ENCODE measurements at regions not wholly inside any gene's neighbourhood (a gene's known extent, or its start where the extent isn't known, plus 50 kb on each side); places are given as distances from the start of the nearest gene placed in this dataset.
"Not testable (repeated sequence)": the region's sequence is repeated elsewhere in the genome, so short reads cannot be mapped to it uniquely, and the experiment has no call there.

DNA sequence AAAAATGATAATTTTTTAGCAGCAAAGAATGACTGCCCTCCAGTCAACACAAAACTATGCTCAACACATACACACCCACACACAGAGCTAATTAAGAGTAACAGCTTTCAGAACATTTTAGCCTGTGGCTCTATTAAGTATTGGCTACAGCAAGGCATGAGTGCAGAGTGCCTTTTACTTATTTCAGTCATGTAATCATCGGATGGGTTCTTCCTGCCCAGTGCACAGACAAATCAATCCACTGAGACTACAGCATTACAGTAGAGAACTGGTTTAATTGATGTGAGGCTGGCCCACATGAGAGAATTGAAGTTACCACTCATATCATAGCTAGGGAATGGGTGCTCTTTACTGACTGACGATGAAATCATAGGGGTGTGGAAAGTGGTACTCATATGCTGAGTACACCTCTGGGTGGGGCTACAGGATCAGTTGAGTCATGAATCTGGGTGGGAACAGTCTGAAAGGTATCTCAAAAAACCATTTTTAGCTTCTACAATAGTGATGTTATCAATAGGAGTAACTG, 241.0 kb downstream of the FSIP2 start:
- in situ Hi-C loops (cut with HindIII; ENCODE audit: low sequenced_read_pairs): no loop called here
- H3K4me3 ChIP-seq (ENCODE audit: low read depth, low read length): no peak overlapping the region
- DNase-seq (ENCODE audit: low read depth): no peak
- TF ChIP-seq CTCF (IDR thresholded peaks at IDR 0.05; ENCODE audit: low read depth, low read length, missing control alignments): no peak

GRCh38 chr2:185980944-185981343, 242.3 kb downstream of the FSIP2 start:
- no peak for DNase-seq (ENCODE audit: low read depth)
- H3K4me3 ChIP-seq (ENCODE audit: low read depth, low read length): no peak overlapping the region
- in situ Hi-C loops (cut with HindIII; ENCODE audit: low sequenced_read_pairs): no loop called here
- TF ChIP-seq CTCF (IDR thresholded peaks at IDR 0.05; ENCODE audit: low read depth, low read length, missing control alignments): no peak

GRCh38 chr2:185984670-185985069, 246.1 kb downstream of the FSIP2 start:
- in situ Hi-C loops (cut with HindIII; ENCODE audit: low sequenced_read_pairs): no loop called here
- no peak overlapping the region for H3K4me3 ChIP-seq (ENCODE audit: low read depth, low read length)
- no peak for DNase-seq (ENCODE audit: low read depth)
- TF ChIP-seq CTCF (IDR thresholded peaks at IDR 0.05; ENCODE audit: low read depth, low read length, missing control alignments): no peak

- in situ Hi-C loops (cut with HindIII; ENCODE audit: low sequenced_read_pairs); H3K4me3 ChIP-seq (ENCODE audit: low read depth, low read length); DNase-seq (ENCODE audit: low read depth): not testable (repeated sequence)
Observed at GRCh38 chr2:185988907-185989306, 250.3 kb downstream of the FSIP2 start.

DNA sequence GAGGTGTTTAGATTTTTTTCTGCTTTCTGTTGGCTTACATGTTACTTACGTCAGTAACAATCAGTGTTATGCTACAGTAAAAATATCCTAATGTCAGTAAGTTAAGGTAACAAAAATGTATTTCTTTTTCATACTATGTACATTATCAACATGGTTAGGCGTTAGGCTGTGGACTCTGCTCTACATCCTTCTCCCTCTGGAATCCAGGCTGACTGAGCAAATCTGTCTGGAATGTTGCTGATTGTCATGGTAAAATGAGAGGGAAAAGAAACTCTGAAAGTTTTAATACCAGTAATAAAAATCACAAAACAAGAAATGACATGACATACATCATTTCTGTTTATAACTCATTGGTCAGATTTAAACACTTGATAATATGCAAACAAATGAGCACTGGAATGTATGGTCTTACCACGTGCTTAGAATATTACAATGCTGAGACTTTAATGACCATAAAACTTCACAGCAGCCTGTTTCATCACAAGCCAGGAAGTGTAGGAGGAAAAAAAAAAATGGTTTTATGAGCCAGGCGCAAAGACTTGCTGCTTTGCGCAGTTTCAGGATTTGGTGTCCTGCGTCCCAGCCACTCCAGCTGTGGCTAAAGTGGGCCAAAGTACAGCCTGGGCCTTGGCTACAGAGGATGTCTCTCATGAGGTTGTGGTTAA, 252.4 kb downstream of the FSIP2 start:
- in situ Hi-C loops (cut with HindIII; ENCODE audit: low sequenced_read_pairs): no loop called here
- DNase-seq (ENCODE audit: low read depth): no peak
- no peak for TF ChIP-seq CTCF (IDR thresholded peaks at IDR 0.05; ENCODE audit: low read depth, low read length, missing control alignments)
- H3K4me3 ChIP-seq (ENCODE audit: low read depth, low read length): no peak overlapping the region

DNA sequence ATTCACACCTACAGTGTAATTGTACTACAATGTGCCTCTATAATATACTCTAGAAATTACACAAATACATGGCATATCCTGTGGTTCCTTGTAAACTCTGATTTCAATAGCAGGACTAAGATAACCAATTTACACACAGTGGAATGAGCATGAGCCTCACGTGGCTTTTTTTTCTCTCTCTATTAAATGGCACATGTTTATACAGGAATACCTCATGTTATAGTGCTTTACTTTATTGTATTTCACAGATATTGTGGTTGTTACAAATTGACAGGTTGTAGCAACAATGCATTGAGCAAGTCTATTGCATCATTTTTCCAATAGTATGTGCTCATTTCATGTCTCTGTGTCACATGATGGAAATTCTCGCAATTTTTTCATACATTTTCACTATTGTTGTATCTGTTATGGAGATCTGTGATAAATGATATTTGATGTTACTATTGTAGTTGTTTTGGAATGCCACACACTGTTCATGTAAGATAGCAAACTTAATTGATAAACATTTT, 260.0 kb downstream of the FSIP2 start:
- TF ChIP-seq CTCF (IDR thresholded peaks at IDR 0.05; ENCODE audit: low read depth, low read length, missing control alignments): no peak
- no peak for DNase-seq (ENCODE audit: low read depth)
- in situ Hi-C loops (cut with HindIII; ENCODE audit: low sequenced_read_pairs): no loop called here
- H3K4me3 ChIP-seq (ENCODE audit: low read depth, low read length): no peak overlapping the region

DNA sequence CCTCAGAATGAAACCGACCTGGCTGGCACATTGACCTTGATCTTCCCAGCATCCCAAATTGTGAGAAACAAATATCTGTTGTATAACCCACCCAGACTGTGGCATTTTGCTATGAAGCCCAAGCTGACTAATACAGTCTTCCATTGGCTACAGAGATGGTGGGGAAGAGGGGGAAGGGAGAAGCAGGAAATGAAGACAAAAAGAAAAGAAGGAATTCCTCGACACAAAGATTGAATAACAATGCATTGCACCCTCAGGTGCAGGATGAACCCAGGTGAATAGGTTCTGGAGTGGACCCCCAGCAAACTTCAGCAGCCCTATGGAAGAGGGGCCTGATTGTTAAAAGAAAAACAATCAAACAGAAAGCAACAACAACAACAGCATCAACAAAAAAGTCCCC, 270.7 kb downstream of the FSIP2 start:
- in situ Hi-C loops (cut with HindIII; ENCODE audit: low sequenced_read_pairs): no loop called here
- no peak overlapping the region for H3K4me3 ChIP-seq (ENCODE audit: low read depth, low read length)
- TF ChIP-seq CTCF (IDR thresholded peaks at IDR 0.05; ENCODE audit: low read depth, low read length, missing control alignments): no peak
- no peak for DNase-seq (ENCODE audit: low read depth)
